GM19467 (cell line): ENCODE measurements at regions not wholly inside any gene's neighbourhood (a gene's known extent, or its start where the extent isn't known, plus 50 kb on each side); places are given as distances from the start of the nearest gene placed in this dataset.
"Not testable (repeated sequence)": the region's sequence is repeated elsewhere in the genome, so short reads cannot be mapped to it uniquely, and the experiment has no call there.

Source experiments
- ATAC-seq: cut with Tn5 transposase; IDR thresholded peaks from one replicate; pipeline ENCODE4 v1.9.1; 2021; ENCODE audit warnings: mild to moderate bottlenecking, moderate library complexity; ENCODE audit not compliant: unreplicated experiment

- no peak for ATAC-seq
These were observed 73.7 kb upstream of the DLG1 start for GRCh38 chr3:197372047-197372661.

- no peak for ATAC-seq
These were observed 73.2 kb upstream of the DLG1 start for GRCh38 chr3:197371591-197372046.

GRCh38 chr3:197369545-197369944, 71.1 kb upstream of the DLG1 start:
- no peak for ATAC-seq

GRCh38 chr3:197368821-197369220, 70.4 kb upstream of the DLG1 start:
- ATAC-seq = no peak

GRCh38 chr3:197368330-197368729, 69.9 kb upstream of the DLG1 start:
- ATAC-seq = no peak

- ATAC-seq = no peak
These were observed 68.8 kb upstream of the DLG1 start for GRCh38 chr3:197367081-197367780.

GRCh38 chr3:197366301-197367044, 68.1 kb upstream of the DLG1 start:
- ATAC-seq = no peak

- ATAC-seq = no peak
These were observed 67.2 kb upstream of the DLG1 start for GRCh38 chr3:197365586-197365985.

GRCh38 chr3:197364410-197365071, 66.1 kb upstream of the DLG1 start:
- ATAC-seq = no peak

- ATAC-seq = no peak
These were observed 65.4 kb upstream of the DLG1 start for GRCh38 chr3:197363553-197364409.

GRCh38 chr3:197362081-197362480, 63.7 kb upstream of the DLG1 start:
- no peak for ATAC-seq

- not testable (repeated sequence) for ATAC-seq
These were observed 61.7 kb upstream of the DLG1 start for GRCh38 chr3:197360095-197360494.

GRCh38 chr3:197359476-197359875, 61.1 kb upstream of the DLG1 start:
- ATAC-seq = not testable (repeated sequence)

GRCh38 chr3:197356741-197357140, 58.3 kb upstream of the DLG1 start:
- ATAC-seq = no peak

- ATAC-seq = no peak
These were observed 57.9 kb upstream of the DLG1 start for GRCh38 chr3:197356275-197356674.

GRCh38 chr3:197355713-197356112, 57.3 kb upstream of the DLG1 start:
- ATAC-seq = no peak

GRCh38 chr3:197354568-197355001, 56.2 kb upstream of the DLG1 start:
- ATAC-seq = no peak

GRCh38 chr3:197353867-197354567, 55.6 kb upstream of the DLG1 start:
- no peak for ATAC-seq

- ATAC-seq = no peak
These were observed 54.8 kb upstream of the DLG1 start for GRCh38 chr3:197353001-197353866.
